Thymus (tissue), 11 donors: ENCODE measurements at regions not wholly inside any gene's neighbourhood (a gene's known extent, or its start where the extent isn't known, plus 50 kb on each side); places are given as distances from the start of the nearest gene placed in this dataset.
"Not testable (repeated sequence)": the region's sequence is repeated elsewhere in the genome, so short reads cannot be mapped to it uniquely, and the experiment has no call there.

Experiments used
- DNase-seq, 9 donors: peaks; one replicate each; pipeline ENCODE4 v3.0.0-alpha.2; 2013; ENCODE audit warnings: low spot score in 9 of 9, low read depth in 6 of 9, missing footprints in 1 of 9
- H3K27ac ChIP-seq, 2 donors: one replicate each; pipeline ENCODE4 v1.5.1; 2013; ENCODE audit warnings: control low read depth in 1 of 2, low read depth in 1 of 2, low read length in 1 of 2, mild to moderate bottlenecking in 1 of 2, moderate library complexity in 1 of 2
- H3K27me3 ChIP-seq, 2 donors: one replicate each; pipeline ENCODE4 v1.5.1; 2013; ENCODE audit warnings: low read length in 1 of 2; ENCODE audit not compliant: control insufficient read depth in 2 of 2, insufficient read depth in 1 of 2
- H3K36me3 ChIP-seq, 2 donors: one replicate each; pipeline ENCODE4 v1.5.1; 2013; ENCODE audit warnings: low read length in 1 of 2, mild to moderate bottlenecking in 1 of 2, moderate library complexity in 1 of 2; ENCODE audit not compliant: control insufficient read depth in 2 of 2, insufficient read depth in 2 of 2
- H3K4me1 ChIP-seq, 2 donors: one replicate each; pipeline ENCODE4 v1.5.1; 2013; ENCODE audit warnings: low read length in 2 of 2; ENCODE audit not compliant: control insufficient read depth in 2 of 2, insufficient read depth in 2 of 2
- H3K4me3 ChIP-seq, 2 donors: one replicate each; pipeline ENCODE4 v1.5.1; 2013; ENCODE audit warnings: low read length in 2 of 2, control low read depth in 1 of 2, mild to moderate bottlenecking in 1 of 2
- H3K9me3 ChIP-seq, 2 donors: one replicate each; pipeline ENCODE4 v1.5.1; 2013; ENCODE audit warnings: low read length in 1 of 2, mild to moderate bottlenecking in 1 of 2; ENCODE audit not compliant: control insufficient read depth in 2 of 2, insufficient read depth in 1 of 2
- WGBS: extraction: QIAGEN DNeasy Blood & Tissue Kit; methylation state at CpG from one replicate; pipeline ENCODE4 v1.1.7; 2013; 5-methylcytosine and 5-hydroxymethylcytosine counted together
- donor health status: healthy.

- Histone ChIP-seq H3K27ac (no peak overlapping the region), H3K27me3 (no peaks in the 10 kb centered on the region), H3K9me3 (no peaks in the 10 kb centered on the region), H3K4me3 (no peak overlapping the region), H3K36me3 (no peaks in the 10 kb centered on the region), H3K4me1 (no peaks in the 10 kb centered on the region)
- peak in 2 of 9 donors; percentile 2 to 12 for DNase-seq
- WGBS: 92% methylated on average over 3 of the region's 3 CpGs
Observed at GRCh38 chr18:29874519-29875098, 1167.9 kb downstream of the DSC3 start.

GRCh38 chr18:29873211-29873610 is 1169.3 kb downstream of the DSC3 start:
- 94% methylated on average over 8 of the region's 8 CpGs for WGBS
- Histone ChIP-seq H3K36me3 (no peaks in the 10 kb centered on the region), H3K4me3 (no peak overlapping the region), H3K9me3 (no peaks in the 10 kb centered on the region), H3K27me3 (no peaks in the 10 kb centered on the region), H3K4me1 (no peaks in the 10 kb centered on the region), H3K27ac (no peak overlapping the region)
- DNase-seq: no peak

- Histone ChIP-seq H3K4me3 (no peak overlapping the region), H3K36me3 (no peaks in the 10 kb centered on the region), H3K27me3 (no peaks in the 10 kb centered on the region), H3K9me3 (no peaks in the 10 kb centered on the region), H3K4me1 (no peaks in the 10 kb centered on the region), H3K27ac (no peak overlapping the region)
- 78% methylated on average over 2 of the region's 2 CpGs for WGBS
- DNase-seq: no peak
Observed at GRCh38 chr18:29871246-29871645, 1171.3 kb downstream of the DSC3 start.

GRCh38 chr18:29862824-29863223 is 1179.7 kb downstream of the DSC3 start:
- H3K36me3 ChIP-seq: no peaks in the 10 kb centered on the region
- no peak overlapping the region for H3K27ac ChIP-seq
- no peaks in the 10 kb centered on the region for H3K27me3 ChIP-seq
- H3K4me3 ChIP-seq: no peak overlapping the region
- no peaks in the 10 kb centered on the region for H3K4me1 ChIP-seq
- WGBS: 90% methylated on average over 1 of the region's 1 CpG
- no peaks in the 10 kb centered on the region for H3K9me3 ChIP-seq
- DNase-seq: no peak

- DNase-seq: no peak
- no peak overlapping the region for H3K4me3 ChIP-seq
- WGBS: 9% methylated on average over 1 of the region's 1 CpG
Observed at GRCh38 chr18:29855637-29856036, 1186.9 kb downstream of the DSC3 start.

GRCh38 chr18:29853126-29853525 is 1189.4 kb downstream of the DSC3 start:
- H3K4me3 ChIP-seq: no peak overlapping the region
- DNase-seq: no peak
- H3K4me1 ChIP-seq: no peaks in the 10 kb centered on the region
- no peaks in the 10 kb centered on the region for H3K36me3 ChIP-seq
- H3K27me3 ChIP-seq: no peaks in the 10 kb centered on the region
- H3K9me3 ChIP-seq: no peaks in the 10 kb centered on the region
- no peak overlapping the region for H3K27ac ChIP-seq

More at GRCh38 chr18:29855637-29856036, 1186.9 kb downstream of the DSC3 start:
- Histone ChIP-seq H3K36me3 (no peaks in the 10 kb centered on the region), H3K27ac (no peak overlapping the region), H3K9me3 (no peaks in the 10 kb centered on the region), H3K27me3 (no peaks in the 10 kb centered on the region), H3K4me1 (no peaks in the 10 kb centered on the region)

- Histone ChIP-seq H3K4me3 (no peak overlapping the region), H3K27me3 (no peaks in the 10 kb centered on the region), H3K36me3 (no peaks in the 10 kb centered on the region), H3K9me3 (no peaks in the 10 kb centered on the region), H3K4me1 (no peaks in the 10 kb centered on the region), H3K27ac (no peak overlapping the region)
- no peak for DNase-seq
- 84% methylated on average over 1 of the region's 1 CpG for WGBS
Observed at GRCh38 chr18:29849144-29849543, 1193.4 kb downstream of the DSC3 start.

- Histone ChIP-seq H3K4me1 (no peaks in the 10 kb centered on the region), H3K27ac (no peak overlapping the region), H3K36me3 (no peaks in the 10 kb centered on the region), H3K4me3 (no peak overlapping the region), H3K9me3 (peaks cover 0 to 4% of the 10 kb centered on the region in 2 donors), H3K27me3 (no peaks in the 10 kb centered on the region)
- no peak for DNase-seq
- 61% methylated on average over 3 of the region's 3 CpGs for WGBS
Observed at GRCh38 chr18:29841631-29842030, 1200.9 kb downstream of the DSC3 start.

- no peaks in the 10 kb centered on the region for H3K4me1 ChIP-seq
- DNase-seq: no peak
- H3K36me3 ChIP-seq: no peaks in the 10 kb centered on the region
- peaks cover 0 to 4% of the 10 kb centered on the region in 2 donors for H3K9me3 ChIP-seq
- H3K27ac ChIP-seq: no peak overlapping the region
- H3K4me3 ChIP-seq: no peak overlapping the region
- no peaks in the 10 kb centered on the region for H3K27me3 ChIP-seq
Observed at GRCh38 chr18:29840089-29840488, 1202.5 kb downstream of the DSC3 start.

- H3K36me3 ChIP-seq, H3K27ac ChIP-seq, H3K4me3 ChIP-seq, DNase-seq, H3K27me3 ChIP-seq, H3K4me1 ChIP-seq, H3K9me3 ChIP-seq: not testable (repeated sequence)
- WGBS: 94% methylated on average over 12 of the region's 12 CpGs
Observed at GRCh38 chr18:29838961-29839360, 1203.6 kb downstream of the DSC3 start.
